GM21529 (cell line): ENCODE measurements at regions not wholly inside any gene's neighbourhood (a gene's known extent, or its start where the extent isn't known, plus 50 kb on each side); places are given as distances from the start of the nearest gene placed in this dataset.
"Not testable (repeated sequence)": the region's sequence is repeated elsewhere in the genome, so short reads cannot be mapped to it uniquely, and the experiment has no call there.

Experiments used
- ATAC-seq: cut with Tn5 transposase; IDR thresholded peaks from one replicate; pipeline ENCODE4 v1.9.1; 2021; ENCODE audit not compliant: unreplicated experiment

DNA sequence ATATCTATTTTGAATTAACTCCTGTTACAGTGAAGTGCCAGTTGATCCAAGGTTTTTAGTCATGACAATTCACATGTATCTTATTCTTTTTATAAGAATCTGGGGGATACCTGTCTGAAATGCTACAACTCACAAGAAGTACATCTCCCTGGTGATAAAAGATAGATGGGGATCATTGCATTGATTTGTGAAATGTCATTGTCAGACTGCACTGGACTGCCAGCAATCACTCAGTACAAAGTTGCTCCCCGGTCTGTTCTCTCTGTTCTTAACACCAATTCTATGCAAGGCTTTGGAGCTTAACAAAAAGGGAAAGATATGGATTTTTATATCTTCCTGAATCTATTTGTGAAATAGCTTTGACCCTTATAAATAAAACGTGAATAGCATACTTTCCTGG is 171.8 kb upstream of the PCSK5 start:
- ATAC-seq, result no peak

DNA sequence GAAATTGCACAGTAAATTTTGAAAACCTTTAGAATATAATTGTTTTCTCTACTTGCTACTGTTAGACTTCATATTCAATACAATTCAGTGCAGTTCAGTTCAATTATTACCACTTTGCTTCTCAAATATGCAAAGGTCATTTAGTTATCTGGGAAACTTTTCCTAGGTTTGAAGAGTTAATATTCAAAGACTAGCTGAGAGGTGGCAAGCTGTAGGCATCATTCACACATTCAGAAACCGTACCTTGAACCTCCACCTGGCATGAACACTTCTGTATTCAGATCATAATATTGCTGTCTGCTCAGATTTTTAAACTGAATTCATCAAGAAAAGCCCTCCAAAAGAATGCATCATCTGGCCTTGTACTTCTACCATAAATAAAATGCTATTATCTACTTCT is 162.1 kb upstream of the PCSK5 start:
- no peak for ATAC-seq

DNA sequence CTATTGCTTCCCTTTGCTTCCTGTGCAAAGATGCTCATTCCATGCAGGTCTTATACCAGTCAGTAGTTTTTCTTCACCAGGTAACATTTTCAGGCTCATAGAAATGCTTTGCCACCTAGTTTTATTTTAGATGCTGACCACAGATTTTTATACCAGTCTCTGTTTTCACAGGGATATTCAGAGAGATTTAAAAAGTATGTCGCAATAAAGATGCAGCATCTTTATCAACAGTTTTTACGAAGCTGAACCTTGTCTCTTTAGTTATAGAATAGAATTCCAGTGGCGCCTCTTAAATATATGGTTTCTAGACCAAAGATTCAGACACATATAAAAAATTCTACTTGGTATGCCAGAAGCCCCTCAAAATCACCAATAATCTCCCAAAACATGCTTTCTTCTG is 155.7 kb upstream of the PCSK5 start:
- no peak for ATAC-seq

DNA sequence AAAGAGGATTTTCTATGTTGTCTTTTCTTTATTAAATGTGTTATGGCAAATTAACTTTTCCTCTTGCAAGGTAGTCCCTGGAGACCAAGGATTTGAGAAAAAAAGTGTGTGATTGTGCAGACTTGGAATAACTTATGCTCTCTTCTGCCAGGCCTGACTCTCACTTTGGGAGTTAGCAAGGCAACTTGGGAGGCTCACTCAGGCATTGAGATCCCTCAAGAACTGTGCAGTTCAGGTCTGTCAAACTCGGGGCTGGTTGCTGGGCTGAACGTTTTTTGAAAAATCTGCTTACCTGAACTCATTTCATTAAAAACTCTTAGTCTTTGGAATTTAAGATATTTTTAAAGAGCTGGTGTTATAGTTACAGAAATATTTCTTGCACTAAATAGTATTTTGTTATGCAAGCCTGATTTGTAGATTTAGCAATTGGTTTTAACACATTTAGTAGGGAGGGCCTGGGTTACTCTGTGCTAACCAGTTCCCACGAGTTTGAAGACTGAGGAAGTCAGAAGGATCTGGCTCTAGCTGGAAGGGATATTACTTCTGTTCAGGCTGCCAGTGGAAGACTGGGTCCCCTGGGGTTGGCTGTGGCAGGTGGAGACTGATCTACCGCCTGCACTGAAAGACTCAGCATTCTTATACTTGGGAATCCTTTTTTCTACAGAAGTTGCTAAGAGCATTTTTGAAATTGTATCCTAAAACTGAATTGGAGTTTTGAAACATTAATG is 150.4 kb upstream of the PCSK5 start:
- ATAC-seq, result no peak

DNA sequence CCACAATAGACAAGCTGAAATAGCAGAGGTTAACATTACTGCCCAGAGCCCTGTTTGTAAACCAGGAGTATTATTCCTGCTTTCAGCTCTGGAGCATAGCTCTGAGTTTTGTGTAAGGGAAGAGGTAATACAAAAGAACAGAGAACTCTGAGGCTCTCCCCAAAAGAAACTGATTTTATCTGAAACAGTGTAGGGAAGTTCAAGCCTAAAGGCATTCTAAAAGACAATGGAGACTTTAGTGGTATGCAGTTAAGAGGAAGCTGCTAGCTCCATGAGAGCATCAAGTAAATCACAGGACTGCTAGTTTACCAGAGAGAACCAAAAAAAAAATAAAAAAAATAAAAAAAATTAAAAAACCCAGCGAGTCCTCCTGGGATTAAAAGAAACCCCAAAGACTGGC is 146.6 kb upstream of the PCSK5 start:
- ATAC-seq, result no peak

DNA sequence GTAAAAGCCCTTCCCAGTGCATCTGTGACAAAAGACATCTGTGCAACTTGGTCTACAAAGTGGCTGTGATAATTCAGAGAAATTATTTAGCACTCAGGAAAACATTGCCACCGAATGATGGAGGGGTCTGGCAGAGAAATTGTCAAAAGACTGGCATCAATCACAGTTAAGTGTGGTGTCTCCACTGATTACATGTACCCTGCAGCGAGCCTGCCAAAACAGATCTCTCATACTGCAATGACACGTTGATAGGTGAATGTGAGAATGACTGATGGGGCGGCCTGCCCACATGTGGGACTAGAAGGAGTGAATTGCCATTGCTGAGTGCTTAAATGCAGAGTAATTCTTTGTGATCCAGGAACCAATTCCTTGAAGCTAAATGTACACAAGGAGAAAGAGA is 136.4 kb upstream of the PCSK5 start:
- ATAC-seq, result no peak

DNA sequence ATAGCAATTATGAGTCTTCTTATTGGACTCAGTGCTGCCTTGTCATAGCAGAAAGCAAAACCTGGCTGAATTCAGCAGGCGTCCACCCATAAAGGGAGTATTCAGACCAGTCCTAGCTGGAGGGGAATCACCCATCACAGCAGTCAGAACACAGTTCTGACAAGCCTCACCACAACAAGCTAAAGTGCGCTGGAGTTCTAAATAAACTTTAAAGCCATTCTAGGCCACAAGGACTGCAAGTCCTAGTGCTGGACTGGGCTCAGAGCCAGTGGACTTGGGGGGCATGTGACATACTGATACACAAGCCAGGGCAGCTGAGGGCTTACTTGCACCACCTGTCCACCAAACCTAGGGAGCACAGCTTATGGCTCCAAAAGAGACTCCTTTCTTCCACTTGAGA is 115.3 kb upstream of the PCSK5 start:
- ATAC-seq, result no peak

DNA sequence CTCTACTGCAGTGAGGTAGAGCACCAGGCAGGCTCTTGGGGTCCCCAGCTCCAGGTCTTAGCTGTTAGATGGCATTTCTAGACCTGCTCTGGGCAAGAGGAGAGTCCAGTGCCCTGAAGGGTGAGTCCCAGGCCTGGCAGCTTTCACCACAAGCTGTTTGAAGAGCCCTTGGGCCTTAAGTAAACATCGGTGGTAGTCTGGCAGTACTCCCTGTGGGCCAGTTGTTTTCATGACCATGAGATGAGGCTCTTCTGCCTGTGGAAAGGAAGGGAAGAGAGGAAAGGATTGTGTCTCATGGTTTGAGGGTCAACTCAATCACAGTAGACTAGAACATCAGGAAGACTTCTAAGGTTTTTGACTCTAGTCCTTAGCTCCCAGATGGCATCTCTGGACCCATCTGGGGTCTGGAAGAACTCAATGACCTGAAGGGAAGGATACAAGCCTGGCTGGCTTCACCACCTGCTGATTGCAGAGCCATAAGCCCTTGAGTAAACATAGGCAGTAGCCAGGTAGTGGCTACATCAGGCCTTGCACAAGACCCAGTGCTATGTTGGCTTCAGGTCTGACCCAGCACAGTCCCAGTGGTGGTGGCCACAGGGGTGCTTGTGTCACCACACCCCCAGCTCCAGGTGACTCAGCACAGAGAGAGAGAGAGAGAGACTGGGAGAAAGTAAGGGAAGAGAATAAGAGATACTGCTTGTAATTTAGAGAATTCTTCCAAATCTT is 114.3 kb upstream of the PCSK5 start:
- no peak for ATAC-seq

DNA sequence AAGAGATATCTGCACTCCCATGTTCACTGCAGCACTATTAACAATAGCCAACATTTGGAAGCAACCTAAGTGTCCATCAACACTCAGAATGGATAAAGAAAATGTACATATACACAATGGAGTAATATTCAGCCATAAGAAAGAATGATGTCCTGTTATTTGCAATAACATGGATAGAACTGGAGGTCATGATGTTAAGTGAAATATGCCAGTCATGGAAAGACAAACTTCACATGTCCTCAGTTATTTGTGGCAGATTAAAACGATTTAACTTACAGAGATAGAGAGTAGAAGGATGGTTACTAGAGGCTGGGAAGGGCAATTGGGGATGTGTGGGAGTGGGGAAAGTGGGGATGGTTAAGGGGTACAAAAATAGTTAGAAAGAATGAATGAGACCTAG is 110.3 kb upstream of the PCSK5 start:
- no peak for ATAC-seq

DNA sequence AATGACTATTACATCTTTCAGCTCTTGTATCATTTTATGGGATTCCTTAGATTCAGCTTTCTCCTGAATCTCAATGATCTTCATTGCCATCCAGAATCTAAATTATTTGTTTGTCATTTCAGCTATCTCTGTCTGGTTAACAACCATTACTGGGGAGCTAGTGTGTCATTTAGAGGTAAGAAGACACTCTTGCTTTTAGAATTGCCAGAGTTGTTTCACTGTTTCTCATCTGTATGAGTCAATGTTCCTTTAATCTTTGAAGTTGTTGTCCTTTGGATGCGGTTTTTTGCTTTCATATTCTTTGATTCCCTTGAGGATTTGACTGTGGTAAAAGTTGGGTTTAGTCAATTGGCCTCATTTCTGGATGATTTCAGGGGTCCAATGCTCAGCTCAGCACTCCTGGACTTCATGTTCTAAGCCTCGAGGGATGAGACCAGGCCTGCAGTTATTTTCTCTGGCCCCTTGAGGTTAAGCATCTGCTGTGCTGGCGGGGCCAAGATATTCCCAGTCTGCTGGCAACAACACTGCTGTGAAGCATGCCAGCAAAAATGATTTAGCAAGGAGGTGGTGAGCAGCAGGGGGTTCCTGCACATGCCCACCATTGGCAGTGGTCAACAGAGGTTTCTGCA is 102.4 kb upstream of the PCSK5 start:
- ATAC-seq, result no peak

DNA sequence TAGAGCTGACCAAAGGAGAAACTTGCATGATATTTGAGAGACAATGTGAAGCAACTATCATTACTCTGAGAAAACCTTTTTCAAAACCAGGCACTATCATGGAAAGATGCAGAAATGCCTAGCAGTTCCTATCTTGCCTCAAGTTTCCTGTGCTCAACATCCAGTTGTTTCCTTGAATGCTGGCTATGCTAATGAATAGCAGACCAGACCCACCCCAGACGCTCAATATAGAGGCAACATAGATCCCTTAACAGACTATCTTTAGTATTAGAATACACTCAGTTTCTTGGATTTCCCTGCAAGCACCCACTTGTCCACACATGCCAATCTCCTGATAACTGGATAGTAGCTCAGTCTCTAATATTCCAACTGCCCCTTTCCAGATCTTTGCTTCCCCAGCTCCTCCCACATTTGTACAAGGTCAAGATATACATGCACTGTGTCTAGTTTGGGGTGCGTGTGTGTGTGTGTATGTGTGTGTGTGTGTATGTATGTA is 93.3 kb upstream of the PCSK5 start:
- ATAC-seq, result no peak

DNA sequence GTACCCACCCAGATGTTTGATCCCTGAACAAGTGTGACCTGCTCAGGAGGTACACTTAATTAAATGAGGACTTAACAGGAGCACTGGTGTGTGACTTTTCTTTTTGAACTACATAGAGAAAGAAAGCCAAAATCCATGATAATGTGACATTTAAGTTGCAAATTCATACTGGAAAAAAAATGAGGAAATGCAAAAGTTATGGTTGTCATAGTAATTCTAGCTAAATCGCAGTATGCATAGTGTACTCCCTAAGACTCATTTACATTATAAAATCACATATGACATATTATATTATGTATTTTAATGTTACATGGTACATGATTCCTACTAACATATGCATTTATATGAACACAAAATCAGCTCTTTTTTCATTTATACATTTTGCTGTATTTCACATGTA is 92.0 kb upstream of the PCSK5 start:
- ATAC-seq, result no peak

DNA sequence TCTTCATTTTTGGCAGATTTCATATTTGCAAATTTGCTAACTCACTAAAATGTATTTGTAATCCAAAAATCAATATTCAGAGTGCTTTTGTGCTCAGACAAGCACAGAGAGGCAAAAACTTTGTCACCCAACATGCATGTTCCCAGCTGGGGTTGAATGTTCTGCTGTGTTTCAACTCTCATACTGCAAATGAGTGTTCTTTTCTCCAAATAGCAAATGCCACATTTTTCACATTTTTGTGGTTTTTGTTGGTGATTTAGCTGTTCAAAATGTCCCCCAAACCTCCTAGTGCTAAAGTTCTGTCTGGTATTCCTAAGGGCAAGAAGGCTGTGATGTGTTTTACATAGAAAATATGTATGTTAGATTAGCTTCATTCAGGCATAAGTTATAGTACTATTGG is 87.3 kb upstream of the PCSK5 start:
- no peak for ATAC-seq

DNA sequence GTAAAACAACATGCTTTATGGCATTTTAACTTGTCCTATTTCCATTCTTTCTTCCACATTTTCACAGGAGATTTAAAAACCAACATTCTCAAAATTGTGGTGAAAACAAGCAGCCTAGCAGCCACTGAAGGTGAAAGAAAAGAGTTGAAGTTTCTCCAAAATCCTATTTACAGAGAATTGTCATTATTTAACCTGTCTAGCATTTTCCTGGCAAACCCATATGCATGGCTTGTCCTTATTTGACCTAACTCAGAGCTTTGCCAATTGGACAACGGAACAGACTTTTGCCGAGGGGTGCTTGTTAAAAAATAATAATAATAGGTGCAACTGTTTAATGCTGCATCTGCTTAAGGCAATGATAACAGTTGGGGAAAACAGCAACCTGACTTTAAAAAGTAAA is 80.4 kb upstream of the PCSK5 start:
- no peak for ATAC-seq

DNA sequence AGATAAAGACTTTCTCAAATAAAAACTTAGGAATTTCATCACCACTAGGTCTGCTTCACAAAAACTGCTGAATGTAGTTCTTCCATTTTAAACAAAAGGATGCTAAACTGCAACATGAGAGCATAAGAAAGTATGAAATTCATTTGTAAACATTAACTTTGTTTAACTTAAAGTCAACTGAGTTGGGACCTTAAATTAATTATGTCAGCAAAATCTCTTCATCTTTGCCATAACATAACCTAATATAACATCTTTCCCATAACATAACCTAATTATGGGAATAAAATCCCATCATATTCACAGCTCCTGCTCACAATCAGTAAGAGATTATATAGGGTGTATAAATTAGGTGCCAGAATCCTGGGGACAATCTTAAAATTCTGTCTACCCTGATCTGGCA is 78.8 kb upstream of the PCSK5 start:
- ATAC-seq, result no peak

DNA sequence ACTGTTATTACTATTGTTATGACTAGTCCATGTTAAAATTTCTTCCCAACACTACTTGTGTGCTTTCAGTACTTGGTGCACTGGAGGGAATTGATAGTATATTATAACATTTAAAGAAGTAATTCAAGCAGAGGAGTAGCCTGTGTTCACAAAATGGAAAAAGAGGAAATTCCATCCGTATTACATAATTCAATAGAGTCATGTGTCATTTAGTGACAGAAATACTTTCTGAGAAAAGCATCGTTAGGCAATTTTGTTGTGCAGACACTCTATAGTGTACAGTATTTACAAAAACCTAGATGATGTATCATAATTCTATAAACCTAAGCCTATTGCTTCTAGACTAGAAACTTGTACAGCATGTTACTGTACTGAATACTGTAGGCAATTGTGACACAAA is 78.3 kb upstream of the PCSK5 start:
- no peak for ATAC-seq

DNA sequence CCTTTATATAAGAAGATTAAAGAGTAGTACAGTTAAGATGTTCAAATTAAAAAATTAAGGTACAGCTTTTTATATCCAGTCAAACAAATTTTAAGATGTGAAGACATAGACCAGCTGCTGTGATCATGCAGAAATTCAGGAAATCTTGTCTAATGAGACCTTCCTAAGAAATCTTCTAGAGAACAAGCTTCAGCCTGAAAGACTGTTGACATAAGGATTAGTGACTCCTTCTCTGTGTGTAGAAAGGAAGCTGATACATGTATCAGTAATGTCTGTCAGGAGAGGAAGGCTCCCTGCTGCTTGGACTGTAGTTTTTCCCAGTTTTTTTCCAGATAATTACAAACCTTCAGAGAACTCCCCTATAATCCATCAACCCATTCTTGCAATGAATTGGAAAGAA is 75.8 kb upstream of the PCSK5 start:
- no peak for ATAC-seq

DNA sequence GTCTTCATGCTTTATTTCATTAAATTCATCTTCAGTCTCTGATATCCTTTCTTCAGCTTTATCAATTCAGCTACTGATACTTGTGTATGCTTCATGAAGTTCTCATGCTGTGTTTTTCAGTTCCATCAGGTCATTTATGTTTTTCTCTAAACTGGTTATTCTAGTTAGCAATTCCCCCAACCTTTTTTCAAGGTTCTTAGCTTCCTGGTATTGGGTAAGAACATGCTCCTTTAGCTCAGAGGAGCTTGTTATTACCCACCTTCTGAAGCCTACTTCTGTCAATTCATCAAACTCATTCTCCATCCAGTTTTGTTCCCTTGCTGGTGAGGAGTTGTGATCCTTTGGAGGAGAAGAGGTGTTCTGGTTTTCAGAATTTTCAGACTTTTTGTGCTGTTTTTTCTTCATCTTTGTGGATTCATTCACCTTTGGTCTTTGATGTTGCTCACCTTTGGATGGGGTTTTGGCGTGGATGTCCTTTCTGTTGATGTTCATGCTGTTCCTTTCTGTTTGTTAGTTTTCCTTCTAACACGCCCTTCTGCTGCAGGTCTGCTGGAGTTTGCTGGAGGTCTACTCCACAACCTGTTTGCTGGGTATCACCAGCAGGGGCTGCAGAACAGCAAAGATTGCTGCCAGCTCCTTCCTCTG is 69.9 kb upstream of the PCSK5 start:
- ATAC-seq, result not testable (repeated sequence)

DNA sequence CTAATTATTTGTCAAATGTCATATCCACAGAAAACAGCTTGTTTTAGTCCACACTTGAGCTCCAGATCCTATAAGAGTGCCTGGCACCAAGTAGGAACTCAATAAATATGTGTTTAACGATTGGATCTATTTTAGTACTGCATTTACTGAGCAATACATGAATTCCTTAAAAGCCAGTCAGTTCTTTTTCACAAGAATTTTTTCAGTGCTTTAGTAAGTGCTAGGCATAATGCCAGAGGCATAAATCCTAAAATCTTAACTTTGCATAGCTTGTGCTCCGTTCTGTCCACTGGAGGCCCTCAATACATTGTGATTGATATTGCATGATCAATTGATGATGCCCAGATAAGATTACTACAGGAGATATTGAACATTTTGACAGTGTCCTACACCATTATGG is 67.3 kb upstream of the PCSK5 start:
- ATAC-seq, result no peak

DNA sequence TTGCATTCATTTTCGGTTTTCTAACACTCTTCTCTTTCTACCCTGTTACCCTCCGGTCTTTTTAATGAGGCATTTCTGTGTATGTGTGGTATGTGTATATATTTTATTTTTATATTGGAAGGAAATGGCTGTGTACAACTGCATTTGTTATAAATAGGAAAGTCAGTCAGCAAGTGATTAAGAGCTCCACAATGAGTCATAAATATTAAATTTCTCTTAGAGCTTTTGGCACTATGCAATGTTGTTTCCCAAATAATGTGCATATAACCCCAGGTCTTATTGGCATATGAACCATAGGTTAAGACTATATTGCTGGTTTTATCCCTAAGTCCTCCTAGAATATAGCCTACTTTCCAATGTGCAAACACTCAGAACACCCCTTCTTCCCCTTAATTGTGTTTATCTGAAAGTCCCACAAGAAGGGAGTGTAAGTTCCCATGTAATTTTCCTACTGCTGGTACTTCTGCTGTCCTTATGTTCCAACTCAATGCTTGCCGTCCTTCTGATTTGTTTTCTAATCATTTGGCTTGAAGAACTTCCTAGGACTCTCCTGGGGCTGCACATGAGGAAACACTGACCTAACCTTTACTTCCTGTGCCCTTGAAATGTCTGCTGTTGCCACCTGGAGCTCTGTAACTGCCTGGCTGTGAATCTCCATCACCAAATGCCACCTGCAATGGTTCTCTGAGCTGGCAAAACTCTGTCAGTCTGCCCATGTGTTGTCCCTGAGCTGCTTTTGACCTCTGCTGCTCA is 65.5 kb upstream of the PCSK5 start:
- ATAC-seq, result no peak

DNA sequence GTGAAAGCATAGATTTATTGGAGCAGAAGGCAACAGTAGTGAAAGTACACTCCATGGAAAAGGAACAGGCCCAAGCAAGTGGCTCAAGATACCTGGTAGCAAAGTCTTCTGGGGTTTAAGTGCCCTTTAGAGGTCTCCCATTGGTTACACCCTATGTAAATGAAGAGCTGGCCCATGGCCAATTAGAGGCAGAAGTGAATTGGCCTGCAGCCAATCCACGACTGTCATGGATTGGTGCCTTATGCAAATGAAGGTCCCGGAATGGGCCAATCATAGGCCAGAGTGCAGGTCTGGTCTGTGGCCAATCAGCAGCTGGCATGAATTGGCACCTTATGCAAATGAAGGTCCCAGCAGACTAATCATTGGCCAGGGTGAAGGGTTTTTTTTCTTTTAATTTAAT is 64.2 kb upstream of the PCSK5 start:
- no peak for ATAC-seq
